ENCODE measurements at regions not wholly inside any gene's neighbourhood (a gene's known extent, or its start where the extent isn't known, plus 50 kb on each side); places are given as distances from the start of the nearest gene placed in this dataset.

DNA sequence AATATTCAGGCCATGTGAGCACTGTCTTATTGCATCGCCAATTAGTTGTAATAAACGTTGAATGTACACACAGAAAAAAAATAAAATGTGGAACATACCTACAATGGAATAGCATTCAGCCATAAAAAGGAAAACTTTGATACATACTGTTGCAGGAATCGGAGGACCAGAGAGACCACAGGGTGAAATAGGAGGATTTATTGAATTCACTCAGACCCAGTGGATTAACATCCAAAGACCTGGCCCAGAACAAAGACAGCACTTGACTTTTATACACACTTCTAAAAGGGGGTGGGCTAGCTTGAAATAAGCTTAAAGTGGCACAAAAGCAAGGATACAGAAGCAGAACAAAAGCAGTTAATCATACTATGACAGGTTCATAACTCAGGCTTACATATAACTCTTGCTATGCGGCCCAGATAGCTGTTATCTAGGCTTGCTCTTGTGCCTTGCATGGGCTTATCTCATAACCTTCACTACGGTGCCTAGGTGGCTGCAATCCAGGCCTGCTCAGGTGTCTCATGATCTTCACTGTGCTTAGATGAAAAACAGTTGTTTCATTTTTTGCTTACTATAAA, 292.2 kb upstream of the TAC1 start:
- TF ChIP-seq TARDBP (IDR thresholded peaks at IDR 0.05; ENCODE audit: borderline replicate concordance) = no peak
- TF ChIP-seq, protein P1, sequence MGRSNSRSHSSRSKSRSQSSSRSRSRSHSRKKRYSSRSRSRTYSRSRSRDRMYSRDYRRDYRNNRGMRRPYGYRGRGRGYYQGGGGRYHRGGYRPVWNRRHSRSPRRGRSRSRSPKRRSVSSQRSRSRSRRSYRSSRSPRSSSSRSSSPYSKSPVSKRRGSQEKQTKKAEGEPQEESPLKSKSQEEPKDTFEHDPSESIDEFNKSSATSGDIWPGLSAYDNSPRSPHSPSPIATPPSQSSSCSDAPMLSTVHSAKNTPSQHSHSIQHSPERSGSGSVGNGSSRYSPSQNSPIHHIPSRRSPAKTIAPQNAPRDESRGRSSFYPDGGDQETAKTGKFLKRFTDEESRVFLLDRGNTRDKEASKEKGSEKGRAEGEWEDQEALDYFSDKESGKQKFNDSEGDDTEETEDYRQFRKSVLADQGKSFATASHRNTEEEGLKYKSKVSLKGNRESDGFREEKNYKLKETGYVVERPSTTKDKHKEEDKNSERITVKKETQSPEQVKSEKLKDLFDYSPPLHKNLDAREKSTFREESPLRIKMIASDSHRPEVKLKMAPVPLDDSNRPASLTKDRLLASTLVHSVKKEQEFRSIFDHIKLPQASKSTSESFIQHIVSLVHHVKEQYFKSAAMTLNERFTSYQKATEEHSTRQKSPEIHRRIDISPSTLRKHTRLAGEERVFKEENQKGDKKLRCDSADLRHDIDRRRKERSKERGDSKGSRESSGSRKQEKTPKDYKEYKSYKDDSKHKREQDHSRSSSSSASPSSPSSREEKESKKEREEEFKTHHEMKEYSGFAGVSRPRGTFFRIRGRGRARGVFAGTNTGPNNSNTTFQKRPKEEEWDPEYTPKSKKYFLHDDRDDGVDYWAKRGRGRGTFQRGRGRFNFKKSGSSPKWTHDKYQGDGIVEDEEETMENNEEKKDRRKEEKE (IDR thresholded peaks at IDR 0.05) = no peak
- TF ChIP-seq POLR2AphosphoS5 (IDR thresholded peaks at IDR 0.05; ENCODE audit: low read length) = no peak
- TF ChIP-seq POLR2A (IDR thresholded peaks at IDR 0.05; ENCODE audit: low read depth, low read length) = no peak
- no peak for TF ChIP-seq LARP7 (IDR thresholded peaks at IDR 0.05)
- TF ChIP-seq CHD2 (IDR thresholded peaks at IDR 0.05; ENCODE audit: borderline replicate concordance, low read depth, low read length) = no peak
- TF ChIP-seq, protein P2, sequence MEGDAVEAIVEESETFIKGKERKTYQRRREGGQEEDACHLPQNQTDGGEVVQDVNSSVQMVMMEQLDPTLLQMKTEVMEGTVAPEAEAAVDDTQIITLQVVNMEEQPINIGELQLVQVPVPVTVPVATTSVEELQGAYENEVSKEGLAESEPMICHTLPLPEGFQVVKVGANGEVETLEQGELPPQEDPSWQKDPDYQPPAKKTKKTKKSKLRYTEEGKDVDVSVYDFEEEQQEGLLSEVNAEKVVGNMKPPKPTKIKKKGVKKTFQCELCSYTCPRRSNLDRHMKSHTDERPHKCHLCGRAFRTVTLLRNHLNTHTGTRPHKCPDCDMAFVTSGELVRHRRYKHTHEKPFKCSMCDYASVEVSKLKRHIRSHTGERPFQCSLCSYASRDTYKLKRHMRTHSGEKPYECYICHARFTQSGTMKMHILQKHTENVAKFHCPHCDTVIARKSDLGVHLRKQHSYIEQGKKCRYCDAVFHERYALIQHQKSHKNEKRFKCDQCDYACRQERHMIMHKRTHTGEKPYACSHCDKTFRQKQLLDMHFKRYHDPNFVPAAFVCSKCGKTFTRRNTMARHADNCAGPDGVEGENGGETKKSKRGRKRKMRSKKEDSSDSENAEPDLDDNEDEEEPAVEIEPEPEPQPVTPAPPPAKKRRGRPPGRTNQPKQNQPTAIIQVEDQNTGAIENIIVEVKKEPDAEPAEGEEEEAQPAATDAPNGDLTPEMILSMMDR (IDR thresholded peaks at IDR 0.05 in 2 of 3, conservative IDR thresholded peaks at IDR 0.05 in 1 of 3; ENCODE audit: control insufficient read depth in 2 of 3, extremely low read depth in 1 of 3, insufficient read depth in 1 of 3, low read depth in 3 of 3, low read length in 3 of 3) = no peak
- TF ChIP-seq, protein P3, sequence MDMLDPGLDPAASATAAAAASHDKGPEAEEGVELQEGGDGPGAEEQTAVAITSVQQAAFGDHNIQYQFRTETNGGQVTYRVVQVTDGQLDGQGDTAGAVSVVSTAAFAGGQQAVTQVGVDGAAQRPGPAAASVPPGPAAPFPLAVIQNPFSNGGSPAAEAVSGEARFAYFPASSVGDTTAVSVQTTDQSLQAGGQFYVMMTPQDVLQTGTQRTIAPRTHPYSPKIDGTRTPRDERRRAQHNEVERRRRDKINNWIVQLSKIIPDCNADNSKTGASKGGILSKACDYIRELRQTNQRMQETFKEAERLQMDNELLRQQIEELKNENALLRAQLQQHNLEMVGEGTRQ (IDR thresholded peaks at IDR 0.05; ENCODE audit: borderline replicate concordance, low read depth, low read length) = no peak
- TF ChIP-seq IKZF1 (conservative IDR thresholded peaks at IDR 0.05) = no peak
- no peak for TF ChIP-seq SIN3A (IDR thresholded peaks at IDR 0.05; ENCODE audit: low read depth, low read length)

Measured in GM12878 (cell line).